ENCODE measurements at regions not wholly inside any gene's neighbourhood (a gene's known extent, or its start where the extent isn't known, plus 50 kb on each side); places are given as distances from the start of the nearest gene placed in this dataset.

GRCh38 chr5:8516356-8516755 is 647.4 kb downstream of the MTRR start:
- no peak for TF ChIP-seq POLR2AphosphoS5 (IDR thresholded peaks at IDR 0.05; ENCODE audit: low read depth, low read length)
- no peak for TF ChIP-seq POLR2A (IDR thresholded peaks at IDR 0.05; ENCODE audit: low read depth, low read length)
